ENCODE measurements at regions not wholly inside any gene's neighbourhood (a gene's known extent, or its start where the extent isn't known, plus 50 kb on each side); places are given as distances from the start of the nearest gene placed in this dataset.
"Not testable (repeated sequence)": the region's sequence is repeated elsewhere in the genome, so short reads cannot be mapped to it uniquely, and the experiment has no call there.

- H3K4me3 ChIP-seq (ENCODE audit: low read length): no peak overlapping the region
- DNase-seq (ENCODE audit: low read depth, low spot score): peak; percentile 32
Observed at GRCh38 chr5:63401436-63402046, 560.7 kb downstream of the HTR1A start.

- no peak for DNase-seq (ENCODE audit: low read depth, low spot score)
- no peak overlapping the region for H3K4me3 ChIP-seq (ENCODE audit: low read length)
Observed at GRCh38 chr5:63400079-63400478, 562.2 kb downstream of the HTR1A start.

GRCh38 chr5:63398346-63398745 is 563.9 kb downstream of the HTR1A start:
- no peak for DNase-seq (ENCODE audit: low read depth, low spot score)
- no peak overlapping the region for H3K4me3 ChIP-seq (ENCODE audit: low read length)

GRCh38 chr5:63388188-63388587 is 574.1 kb downstream of the HTR1A start:
- not testable (repeated sequence) for DNase-seq (ENCODE audit: low read depth, low spot score); H3K4me3 ChIP-seq (ENCODE audit: low read length)

- DNase-seq (ENCODE audit: low read depth, low spot score): no peak
- no peak overlapping the region for H3K4me3 ChIP-seq (ENCODE audit: low read length)
Observed at GRCh38 chr5:63375851-63376250, 586.4 kb downstream of the HTR1A start.

GRCh38 chr5:63374085-63374484 is 588.2 kb downstream of the HTR1A start:
- DNase-seq (ENCODE audit: low read depth, low spot score): no peak
- H3K4me3 ChIP-seq (ENCODE audit: low read length): no peak overlapping the region

GRCh38 chr5:63351164-63351563 is 611.1 kb downstream of the HTR1A start:
- no peak for DNase-seq (ENCODE audit: low read depth, low spot score)
- H3K4me3 ChIP-seq (ENCODE audit: low read length): no peak overlapping the region

- DNase-seq (ENCODE audit: low read depth, low spot score): no peak
- no peak overlapping the region for H3K4me3 ChIP-seq (ENCODE audit: low read length)
Observed at GRCh38 chr5:63346451-63346850, 615.8 kb downstream of the HTR1A start.

GRCh38 chr5:63341442-63341841 is 620.8 kb downstream of the HTR1A start:
- H3K4me3 ChIP-seq (ENCODE audit: low read length): no peak overlapping the region
- no peak for DNase-seq (ENCODE audit: low read depth, low spot score)

GRCh38 chr5:63323926-63324325 is 638.3 kb downstream of the HTR1A start:
- no peak overlapping the region for H3K4me3 ChIP-seq (ENCODE audit: low read length)
- DNase-seq (ENCODE audit: low read depth, low spot score): no peak

- H3K4me3 ChIP-seq (ENCODE audit: low read length): no peak overlapping the region
- DNase-seq (ENCODE audit: low read depth, low spot score): no peak
Observed at GRCh38 chr5:63314551-63314950, 647.7 kb downstream of the HTR1A start.

- no peak overlapping the region for H3K4me3 ChIP-seq (ENCODE audit: low read length)
- no peak for DNase-seq (ENCODE audit: low read depth, low spot score)
Observed at GRCh38 chr5:63310644-63311043, 651.6 kb downstream of the HTR1A start.

- H3K4me3 ChIP-seq (ENCODE audit: low read length): no peak overlapping the region
- no peak for DNase-seq (ENCODE audit: low read depth, low spot score)
Observed at GRCh38 chr5:63306909-63307308, 655.3 kb downstream of the HTR1A start.

GRCh38 chr5:63293317-63293716 is 668.9 kb downstream of the HTR1A start:
- no peak for DNase-seq (ENCODE audit: low read depth, low spot score)
- H3K4me3 ChIP-seq (ENCODE audit: low read length): no peak overlapping the region

GRCh38 chr5:63286724-63287123 is 675.5 kb downstream of the HTR1A start:
- H3K4me3 ChIP-seq (ENCODE audit: low read length): no peak overlapping the region
- DNase-seq (ENCODE audit: low read depth, low spot score): no peak

GRCh38 chr5:63263411-63263810 is 684.8 kb downstream of the LRRC70 start:
- no peak overlapping the region for H3K4me3 ChIP-seq (ENCODE audit: low read length)
- no peak for DNase-seq (ENCODE audit: low read depth, low spot score)

- DNase-seq (ENCODE audit: low read depth, low spot score): no peak
- no peak overlapping the region for H3K4me3 ChIP-seq (ENCODE audit: low read length)
Observed at GRCh38 chr5:63262185-63262981, 683.8 kb downstream of the LRRC70 start.

- no peak for DNase-seq (ENCODE audit: low read depth, low spot score)
- no peak overlapping the region for H3K4me3 ChIP-seq (ENCODE audit: low read length)
Observed at GRCh38 chr5:63261695-63262094, 683.1 kb downstream of the LRRC70 start.

GRCh38 chr5:63255594-63255993 is 677.0 kb downstream of the LRRC70 start:
- H3K4me3 ChIP-seq (ENCODE audit: low read length): no peak overlapping the region
- no peak for DNase-seq (ENCODE audit: low read depth, low spot score)

- no peak for DNase-seq (ENCODE audit: low read depth, low spot score)
- H3K4me3 ChIP-seq (ENCODE audit: low read length): no peak overlapping the region
Observed at GRCh38 chr5:63250939-63251338, 672.3 kb downstream of the LRRC70 start.

- no peak for DNase-seq (ENCODE audit: low read depth, low spot score)
- no peak overlapping the region for H3K4me3 ChIP-seq (ENCODE audit: low read length)
Observed at GRCh38 chr5:63249960-63250359, 671.3 kb downstream of the LRRC70 start.

Data from Jurkat, Clone E6-1 (cell line).